ENCODE measurements at regions not wholly inside any gene's neighbourhood (a gene's known extent, or its start where the extent isn't known, plus 50 kb on each side); places are given as distances from the start of the nearest gene placed in this dataset.

- no peak overlapping the region for H3K27ac Mint-ChIP-seq
- no peak for ATAC-seq (replicated peaks)
- H3K27me3 Mint-ChIP-seq: peaks cover 32% of the 10 kb centered on the region
- no peaks in the 10 kb centered on the region for H3K4me1 Mint-ChIP-seq
- H3K9me3 Mint-ChIP-seq: no peaks in the 10 kb centered on the region
- H3K36me3 Mint-ChIP-seq (ENCODE audit: low read depth): no peaks in the 10 kb centered on the region
- H3K4me3 Mint-ChIP-seq: no peak overlapping the region
These were observed 270.6 kb upstream of the UMPS start for GRCh38 chr3:124459678-124460077.

- Mint-ChIP-seq H3K27me3 (peaks cover 28% of the 10 kb centered on the region), H3K36me3 (ENCODE audit: low read depth) (no peaks in the 10 kb centered on the region), H3K27ac (no peak overlapping the region), H3K4me1 (no peaks in the 10 kb centered on the region), H3K4me3 (no peak overlapping the region), H3K9me3 (no peaks in the 10 kb centered on the region)
- ATAC-seq (replicated peaks): no peak
These were observed 269.1 kb upstream of the UMPS start for GRCh38 chr3:124461126-124461525.

- no peaks in the 10 kb centered on the region for H3K36me3 Mint-ChIP-seq (ENCODE audit: low read depth)
- peaks cover 28% of the 10 kb centered on the region for H3K27me3 Mint-ChIP-seq
- no peaks in the 10 kb centered on the region for H3K9me3 Mint-ChIP-seq
- H3K27ac Mint-ChIP-seq: no peak overlapping the region
- ATAC-seq (replicated peaks): no peak
- no peaks in the 10 kb centered on the region for H3K4me1 Mint-ChIP-seq
- no peak overlapping the region for H3K4me3 Mint-ChIP-seq
These were observed 268.2 kb upstream of the UMPS start for GRCh38 chr3:124461838-124462632.

GRCh38 chr3:124463234-124463633 lies 267.0 kb upstream of the UMPS start:
- Mint-ChIP-seq H3K4me1 (no peaks in the 10 kb centered on the region), H3K9me3 (no peaks in the 10 kb centered on the region), H3K27me3 (peaks cover 28% of the 10 kb centered on the region), H3K4me3 (no peak overlapping the region), H3K27ac (no peak overlapping the region), H3K36me3 (ENCODE audit: low read depth) (no peaks in the 10 kb centered on the region)
- ATAC-seq (replicated peaks): no peak

GRCh38 chr3:124467980-124468902 lies 262.0 kb upstream of the UMPS start:
- H3K4me3 Mint-ChIP-seq: no peak overlapping the region
- H3K9me3 Mint-ChIP-seq: no peaks in the 10 kb centered on the region
- peak; percentile 50 for ATAC-seq (replicated peaks)
- no peak overlapping the region for H3K27ac Mint-ChIP-seq
- H3K27me3 Mint-ChIP-seq: peaks cover 27% of the 10 kb centered on the region
- H3K36me3 Mint-ChIP-seq (ENCODE audit: low read depth): no peaks in the 10 kb centered on the region
- no peaks in the 10 kb centered on the region for H3K4me1 Mint-ChIP-seq

- Mint-ChIP-seq H3K9me3 (no peaks in the 10 kb centered on the region), H3K27me3 (peaks cover 25% of the 10 kb centered on the region), H3K4me3 (no peak overlapping the region), H3K36me3 (ENCODE audit: low read depth) (no peaks in the 10 kb centered on the region), H3K27ac (no peak overlapping the region), H3K4me1 (no peaks in the 10 kb centered on the region)
- ATAC-seq (replicated peaks): no peak
These were observed 260.7 kb upstream of the UMPS start for GRCh38 chr3:124469555-124469954.

GRCh38 chr3:124478830-124479229 lies 251.4 kb upstream of the UMPS start:
- H3K4me1 Mint-ChIP-seq: no peaks in the 10 kb centered on the region
- no peak overlapping the region for H3K27ac Mint-ChIP-seq
- no peaks in the 10 kb centered on the region for H3K9me3 Mint-ChIP-seq
- H3K27me3 Mint-ChIP-seq: peaks cover 20% of the 10 kb centered on the region
- no peaks in the 10 kb centered on the region for H3K36me3 Mint-ChIP-seq (ENCODE audit: low read depth)
- no peak overlapping the region for H3K4me3 Mint-ChIP-seq
- ATAC-seq (replicated peaks): no peak

GRCh38 chr3:124483915-124484470 lies 246.3 kb upstream of the UMPS start:
- Mint-ChIP-seq H3K27ac (no peak overlapping the region), H3K27me3 (peaks cover 23% of the 10 kb centered on the region), H3K36me3 (ENCODE audit: low read depth) (no peaks in the 10 kb centered on the region), H3K4me3 (no peak overlapping the region), H3K9me3 (no peaks in the 10 kb centered on the region), H3K4me1 (no peaks in the 10 kb centered on the region)
- no peak for ATAC-seq (replicated peaks)

- Mint-ChIP-seq H3K27me3 (peaks cover 22% of the 10 kb centered on the region), H3K9me3 (no peaks in the 10 kb centered on the region), H3K4me3 (no peak overlapping the region), H3K27ac (no peak overlapping the region), H3K36me3 (ENCODE audit: low read depth) (no peaks in the 10 kb centered on the region), H3K4me1 (peaks cover 6% of the 10 kb centered on the region)
- no peak for ATAC-seq (replicated peaks)
These were observed 243.9 kb upstream of the UMPS start for GRCh38 chr3:124486324-124486723.

- no peak overlapping the region for H3K4me3 Mint-ChIP-seq
- peaks cover 8% of the 10 kb centered on the region for H3K4me1 Mint-ChIP-seq
- H3K27ac Mint-ChIP-seq: no peak overlapping the region
- peaks cover 7% of the 10 kb centered on the region for H3K27me3 Mint-ChIP-seq
- H3K36me3 Mint-ChIP-seq (ENCODE audit: low read depth): no peaks in the 10 kb centered on the region
- no peaks in the 10 kb centered on the region for H3K9me3 Mint-ChIP-seq
- no peak for ATAC-seq (replicated peaks)
These were observed 240.7 kb upstream of the UMPS start for GRCh38 chr3:124489506-124489905.

- Mint-ChIP-seq H3K27ac (no peak overlapping the region), H3K36me3 (ENCODE audit: low read depth) (no peaks in the 10 kb centered on the region), H3K4me3 (no peak overlapping the region), H3K9me3 (no peaks in the 10 kb centered on the region), H3K4me1 (peaks cover 8% of the 10 kb centered on the region), H3K27me3 (peaks cover under 1% of the 10 kb centered on the region)
- ATAC-seq (replicated peaks): no peak
These were observed 239.2 kb upstream of the UMPS start for GRCh38 chr3:124491098-124491497.

GRCh38 chr3:124491875-124492274 lies 238.4 kb upstream of the UMPS start:
- Mint-ChIP-seq H3K4me3 (no peak overlapping the region), H3K27me3 (no peaks in the 10 kb centered on the region), H3K9me3 (no peaks in the 10 kb centered on the region), H3K36me3 (ENCODE audit: low read depth) (no peaks in the 10 kb centered on the region), H3K4me1 (peaks cover 8% of the 10 kb centered on the region), H3K27ac (no peak overlapping the region)
- ATAC-seq (replicated peaks): no peak

- Mint-ChIP-seq H3K27ac (no peak overlapping the region), H3K4me3 (no peak overlapping the region), H3K36me3 (ENCODE audit: low read depth) (no peaks in the 10 kb centered on the region), H3K4me1 (peaks cover 8% of the 10 kb centered on the region), H3K9me3 (no peaks in the 10 kb centered on the region), H3K27me3 (no peaks in the 10 kb centered on the region)
- ATAC-seq (replicated peaks): peak; percentile 42
These were observed 237.4 kb upstream of the UMPS start for GRCh38 chr3:124492824-124493223.

- no peaks in the 10 kb centered on the region for H3K9me3 Mint-ChIP-seq
These were observed 234.2 kb upstream of the UMPS start for GRCh38 chr3:124496061-124496460.

GRCh38 chr3:124497487-124497886 lies 232.8 kb upstream of the UMPS start:
- H3K27ac Mint-ChIP-seq: no peak overlapping the region
- no peak for ATAC-seq (replicated peaks)
- peaks cover 15% of the 10 kb centered on the region for H3K27me3 Mint-ChIP-seq
- H3K4me3 Mint-ChIP-seq: no peak overlapping the region
- H3K36me3 Mint-ChIP-seq (ENCODE audit: low read depth): no peaks in the 10 kb centered on the region
- no peaks in the 10 kb centered on the region for H3K9me3 Mint-ChIP-seq
- no peaks in the 10 kb centered on the region for H3K4me1 Mint-ChIP-seq

More at GRCh38 chr3:124496061-124496460, 234.2 kb upstream of the UMPS start:
- peaks cover 5% of the 10 kb centered on the region for H3K4me1 Mint-ChIP-seq
- no peak overlapping the region for H3K27ac Mint-ChIP-seq
- no peak for ATAC-seq (replicated peaks)
- H3K4me3 Mint-ChIP-seq: no peak overlapping the region
- peaks cover 6% of the 10 kb centered on the region for H3K27me3 Mint-ChIP-seq
- no peaks in the 10 kb centered on the region for H3K36me3 Mint-ChIP-seq (ENCODE audit: low read depth)
